VCaP (cell line): ENCODE measurements at regions not wholly inside any gene's neighbourhood (a gene's known extent, or its start where the extent isn't known, plus 50 kb on each side); places are given as distances from the start of the nearest gene placed in this dataset.
"Not testable (repeated sequence)": the region's sequence is repeated elsewhere in the genome, so short reads cannot be mapped to it uniquely, and the experiment has no call there.

Source experiments
- H3K27ac ChIP-seq: fragments of 450-650 bp; 2 replicates; pipeline ENCODE4 v1.5.1; 2017
- CTCF ChIP-seq: fragments of 450-650 bp; conservative IDR thresholded peaks from 2 replicates; pipeline ENCODE4 v1.5.1; 2017; ENCODE audit warnings: mild to moderate bottlenecking, moderate library complexity

GRCh38 chr4:112735474-112735951 is 98.6 kb downstream of the LARP7 start:
- H3K27ac ChIP-seq = no peak overlapping the region
- no peak for TF ChIP-seq CTCF

- H3K27ac ChIP-seq = no peak overlapping the region
- no peak for TF ChIP-seq CTCF
Measured at GRCh38 chr4:112736718-112737135, 99.8 kb downstream of the LARP7 start.

- H3K27ac ChIP-seq = no peak overlapping the region
- no peak for TF ChIP-seq CTCF
Measured at GRCh38 chr4:112739442-112739841, 102.5 kb downstream of the LARP7 start.

GRCh38 chr4:112747036-112747435 is 110.1 kb downstream of the LARP7 start:
- TF ChIP-seq CTCF = no peak
- no peak overlapping the region for H3K27ac ChIP-seq

- no peak for TF ChIP-seq CTCF
Measured at GRCh38 chr4:112748352-112748878, 111.5 kb downstream of the LARP7 start.

GRCh38 chr4:112750749-112751148 is 113.8 kb downstream of the LARP7 start:
- H3K27ac ChIP-seq = not testable (repeated sequence)

More at GRCh38 chr4:112748352-112748878, 111.5 kb downstream of the LARP7 start:
- no peak overlapping the region for H3K27ac ChIP-seq

- no peak for TF ChIP-seq CTCF
- no peak overlapping the region for H3K27ac ChIP-seq
Measured at GRCh38 chr4:112751447-112751846, 114.5 kb downstream of the LARP7 start.

- H3K27ac ChIP-seq = no peak overlapping the region
- TF ChIP-seq CTCF = no peak
Measured at GRCh38 chr4:112752061-112752460, 115.1 kb downstream of the LARP7 start.
